GM12874 (cell line): ENCODE measurements at regions not wholly inside any gene's neighbourhood (a gene's known extent, or its start where the extent isn't known, plus 50 kb on each side); places are given as distances from the start of the nearest gene placed in this dataset.

ENCODE experiments used
- CTCF ChIP-seq: IDR thresholded peaks from 2 replicates; pipeline ENCODE4 v1.5.1; 2011; ENCODE audit warnings: low read depth, mild to moderate bottlenecking, control low read depth, low read length, moderate library complexity; ENCODE audit not compliant: insufficient read depth

DNA sequence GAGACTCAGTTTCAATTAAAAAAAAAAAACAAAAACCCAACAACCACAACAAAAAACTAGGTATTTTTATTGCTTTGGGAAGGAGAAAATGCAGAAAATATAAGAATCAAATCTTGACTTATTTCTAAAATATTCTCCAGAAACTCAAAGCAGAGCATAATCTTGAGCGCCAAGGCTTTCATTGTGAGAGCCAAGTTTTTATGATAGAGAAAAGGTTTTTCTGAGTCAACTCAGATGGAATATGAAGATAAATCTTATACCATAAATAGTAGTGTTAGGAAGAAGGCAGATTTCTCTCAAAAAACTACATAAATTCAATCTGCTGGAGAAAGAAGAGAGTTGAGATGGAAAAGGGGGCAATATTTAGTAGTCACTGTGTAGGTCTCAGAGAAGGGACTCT lies 121.2 kb upstream of the OSR1 start:
- no peak for TF ChIP-seq CTCF

DNA sequence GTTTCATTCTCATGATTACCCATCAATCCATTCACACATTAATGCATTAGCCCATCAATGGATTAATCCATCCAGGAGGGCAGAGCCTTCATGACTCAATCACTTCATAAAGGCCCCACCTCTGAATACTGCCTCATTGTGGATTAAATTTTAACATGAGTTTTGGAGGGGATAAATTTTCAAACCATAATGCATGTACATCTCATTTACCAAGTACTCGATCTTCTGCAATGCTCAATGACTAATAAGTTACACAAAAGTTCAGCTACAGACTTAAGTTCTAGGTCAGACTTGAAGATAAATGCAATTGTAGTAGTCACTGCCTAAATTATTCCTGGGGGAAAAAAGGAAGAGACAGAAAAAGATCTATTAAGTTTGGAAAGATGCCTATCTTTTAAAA lies 120.0 kb upstream of the OSR1 start:
- TF ChIP-seq CTCF: no peak

DNA sequence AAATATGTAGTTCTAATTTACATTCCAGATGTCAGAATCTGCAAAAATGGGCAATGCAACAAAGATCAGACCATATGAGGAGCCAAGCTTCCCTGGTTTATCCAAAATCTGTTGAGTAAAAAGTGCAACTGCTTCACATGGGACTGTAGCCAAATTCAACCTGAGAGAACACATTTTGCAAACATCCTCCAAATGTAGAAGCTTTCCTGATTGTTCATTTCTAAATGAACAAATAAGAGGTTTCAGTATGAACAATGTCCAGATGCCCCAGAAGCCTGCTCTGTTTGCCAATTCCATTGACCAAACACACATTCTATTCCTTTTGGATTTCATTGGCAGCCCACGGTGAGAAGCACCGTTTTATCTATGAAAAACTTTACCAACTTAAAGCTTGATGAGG lies 117.9 kb upstream of the OSR1 start:
- no peak for TF ChIP-seq CTCF

- TF ChIP-seq CTCF: no peak
Measured at GRCh38 chr2:19474128-19474527, 115.7 kb upstream of the OSR1 start.

DNA sequence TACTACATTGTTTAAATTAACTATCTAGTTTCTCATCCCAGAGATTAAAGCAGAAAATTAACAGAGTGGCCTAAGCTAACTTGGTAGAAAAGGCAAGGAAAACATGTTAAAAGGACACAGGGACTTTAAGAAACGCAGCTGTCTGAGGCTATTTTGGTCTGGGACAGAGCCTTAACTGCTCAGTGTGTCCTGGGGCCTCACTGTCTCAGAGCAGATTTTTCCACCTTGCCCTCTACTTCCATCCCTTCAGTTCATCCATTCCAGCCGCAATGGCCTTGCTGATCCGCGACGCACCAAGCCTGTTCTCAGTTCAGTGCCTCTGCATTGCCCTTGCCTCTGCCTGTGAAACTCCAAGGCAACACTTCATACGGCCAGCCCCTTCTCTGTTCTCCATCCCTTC lies 114.9 kb upstream of the OSR1 start:
- TF ChIP-seq CTCF: no peak

DNA sequence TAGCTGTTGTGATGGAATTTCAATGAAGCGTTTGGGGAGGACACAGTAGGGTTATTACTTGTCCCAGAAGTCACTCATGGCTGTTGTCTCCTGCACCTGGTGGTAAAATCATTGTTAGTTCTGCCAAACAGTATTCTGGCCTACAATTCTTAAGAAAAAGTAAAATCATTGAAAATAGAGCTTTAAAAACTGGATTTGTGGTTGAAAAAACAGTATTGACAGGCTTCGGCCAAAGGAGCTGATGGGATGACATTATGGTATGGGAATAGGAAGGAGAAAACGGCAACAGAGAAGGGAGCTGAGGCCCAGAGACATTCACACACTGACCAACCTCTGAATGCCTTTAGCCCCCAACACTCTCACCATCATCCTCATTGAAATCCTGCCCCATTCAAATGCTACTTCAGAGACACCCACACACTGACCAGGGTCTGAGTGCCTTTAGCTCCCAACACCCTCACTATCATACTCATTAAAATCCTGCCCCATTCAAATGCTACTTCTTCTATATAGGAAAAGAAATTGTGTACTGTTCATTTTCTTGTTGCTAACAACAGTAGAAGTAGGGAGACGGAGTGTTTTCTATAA lies 114.1 kb upstream of the OSR1 start:
- no peak for TF ChIP-seq CTCF

DNA sequence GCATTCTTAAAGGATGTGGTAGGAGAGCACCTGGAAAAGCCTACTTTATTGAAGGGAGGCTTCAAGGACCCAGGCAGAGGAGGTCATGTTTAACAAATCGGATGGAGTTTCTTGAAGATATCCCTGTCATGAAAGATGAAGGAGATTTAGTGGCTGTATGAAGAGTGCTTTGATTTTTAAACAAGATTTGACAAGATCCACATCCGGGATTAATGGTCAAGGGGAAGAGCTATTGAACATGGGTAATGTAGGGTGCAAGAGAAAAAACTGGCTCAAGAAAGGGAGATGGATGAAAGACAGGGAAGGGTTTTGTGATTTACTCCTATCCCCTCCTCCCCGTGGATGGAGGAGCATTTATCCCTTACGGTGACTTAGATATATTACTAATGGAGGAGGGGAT lies 113.1 kb upstream of the OSR1 start:
- no peak for TF ChIP-seq CTCF
